ENCODE measurements at regions not wholly inside any gene's neighbourhood (a gene's known extent, or its start where the extent isn't known, plus 50 kb on each side); places are given as distances from the start of the nearest gene placed in this dataset.
A peak's percentile ranks its signal among the peaks of the same experiment; 100 is the strongest.
"Not testable (repeated sequence)": the region's sequence is repeated elsewhere in the genome, so short reads cannot be mapped to it uniquely, and the experiment has no call there.

DNA sequence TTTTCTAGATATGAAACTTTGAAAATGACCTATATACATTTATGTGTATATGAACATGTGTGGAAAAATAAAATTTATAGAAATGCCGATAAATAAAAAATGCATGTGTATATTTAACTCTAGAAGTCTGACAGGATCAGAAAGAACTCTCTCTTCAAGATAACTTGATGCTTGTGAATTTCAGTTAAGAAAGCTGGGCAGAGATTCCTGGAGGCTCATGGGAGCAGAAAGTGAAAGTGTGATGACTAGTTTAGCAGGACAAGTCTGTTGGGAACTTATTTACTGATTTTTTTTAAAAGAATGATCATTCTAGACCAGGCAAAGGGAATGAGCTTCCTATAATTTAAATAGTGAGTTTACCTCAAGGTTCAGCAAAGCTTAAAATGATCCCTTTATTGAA lies 81.5 kb upstream of the KCNAB1 start:
- ChIA-PET POLR2A (no interaction called here), CTCF (interaction anchor here (0.8 kb wide), 1 partner anchor 57 kb away, joined by 3 read pairs; no protein-coding TSS in a partner anchor)
- Histone ChIP-seq H3K27me3 (ENCODE audit: control insufficient read depth, insufficient read depth, low read length) (no peaks in the 10 kb centered on the region), H3K4me3 (ENCODE audit: low read depth, low read length) (no peak overlapping the region), H3K36me3 (ENCODE audit: control insufficient read depth, insufficient read depth, low read length) (no peaks in the 10 kb centered on the region)
- no peak for DNase-seq (ENCODE audit: low read depth)
- TF ChIP-seq, protein P1, sequence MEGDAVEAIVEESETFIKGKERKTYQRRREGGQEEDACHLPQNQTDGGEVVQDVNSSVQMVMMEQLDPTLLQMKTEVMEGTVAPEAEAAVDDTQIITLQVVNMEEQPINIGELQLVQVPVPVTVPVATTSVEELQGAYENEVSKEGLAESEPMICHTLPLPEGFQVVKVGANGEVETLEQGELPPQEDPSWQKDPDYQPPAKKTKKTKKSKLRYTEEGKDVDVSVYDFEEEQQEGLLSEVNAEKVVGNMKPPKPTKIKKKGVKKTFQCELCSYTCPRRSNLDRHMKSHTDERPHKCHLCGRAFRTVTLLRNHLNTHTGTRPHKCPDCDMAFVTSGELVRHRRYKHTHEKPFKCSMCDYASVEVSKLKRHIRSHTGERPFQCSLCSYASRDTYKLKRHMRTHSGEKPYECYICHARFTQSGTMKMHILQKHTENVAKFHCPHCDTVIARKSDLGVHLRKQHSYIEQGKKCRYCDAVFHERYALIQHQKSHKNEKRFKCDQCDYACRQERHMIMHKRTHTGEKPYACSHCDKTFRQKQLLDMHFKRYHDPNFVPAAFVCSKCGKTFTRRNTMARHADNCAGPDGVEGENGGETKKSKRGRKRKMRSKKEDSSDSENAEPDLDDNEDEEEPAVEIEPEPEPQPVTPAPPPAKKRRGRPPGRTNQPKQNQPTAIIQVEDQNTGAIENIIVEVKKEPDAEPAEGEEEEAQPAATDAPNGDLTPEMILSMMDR (IDR thresholded peaks at IDR 0.05; ENCODE audit: insufficient read depth, low read depth, low read length) = no peak

DNA sequence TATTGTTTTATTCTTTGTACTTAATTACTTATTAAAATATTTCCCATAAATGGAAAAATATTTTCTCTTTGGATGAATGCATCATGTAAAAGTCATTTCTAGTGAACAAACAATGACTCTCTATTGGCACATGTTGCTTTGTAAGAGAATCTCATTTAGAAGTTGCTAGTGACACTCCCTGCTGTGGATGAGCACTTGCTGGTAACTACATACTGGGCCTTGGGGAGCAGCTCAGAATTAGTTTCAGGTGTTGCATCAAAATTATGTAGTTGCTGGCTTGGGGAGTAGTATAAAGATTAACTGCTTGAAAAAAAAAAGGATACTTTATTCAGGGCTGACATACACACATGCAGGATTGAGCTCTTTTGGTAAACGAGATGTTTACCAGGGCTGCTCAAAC lies 80.3 kb upstream of the KCNAB1 start:
- TF ChIP-seq, protein P1 (IDR thresholded peaks at IDR 0.05; ENCODE audit: insufficient read depth, low read depth, low read length) = no peak
- CTCF ChIA-PET = interaction anchor here (0.6 kb wide), 1 partner anchor 22 kb away, joined by 5 read pairs; no protein-coding TSS in a partner anchor
- Histone ChIP-seq H3K36me3 (ENCODE audit: control insufficient read depth, insufficient read depth, low read length) (no peaks in the 10 kb centered on the region), H3K4me3 (ENCODE audit: low read depth, low read length) (no peak overlapping the region), H3K27me3 (ENCODE audit: control insufficient read depth, insufficient read depth, low read length) (no peaks in the 10 kb centered on the region)
- POLR2A ChIA-PET = no interaction called here
- no peak for DNase-seq (ENCODE audit: low read depth)

DNA sequence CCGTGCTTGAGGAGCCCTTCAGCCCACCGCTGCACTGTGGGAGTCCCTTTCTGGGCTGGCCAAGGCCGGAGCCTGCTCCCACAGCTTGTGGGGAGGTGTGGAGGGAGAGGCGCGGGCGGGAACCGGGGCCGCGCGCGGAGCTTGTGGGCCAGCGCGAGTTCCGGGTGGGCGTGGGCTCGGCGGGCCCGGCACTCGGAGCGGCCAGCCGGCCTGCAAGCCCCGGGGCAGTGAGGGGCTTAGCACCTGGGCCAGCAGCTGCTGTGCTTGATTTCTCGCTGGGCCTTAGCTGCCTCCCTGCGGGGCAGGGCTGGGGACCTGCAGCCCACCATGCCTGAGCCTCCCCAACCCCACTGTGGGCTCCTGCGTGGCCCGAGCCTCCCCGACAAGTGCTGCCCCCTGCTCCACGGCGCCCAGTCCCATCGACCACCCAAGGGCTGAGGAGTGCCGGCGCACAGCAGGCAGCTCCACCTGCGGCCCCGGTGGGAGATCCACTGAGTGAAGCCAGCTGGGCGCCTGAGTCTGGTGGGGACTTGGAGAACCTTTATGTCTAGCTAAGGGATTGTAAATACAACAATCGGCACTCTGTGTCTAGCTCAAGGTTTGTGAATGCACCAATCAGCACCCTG lies 79.0 kb upstream of the KCNAB1 start:
- H3K27me3 ChIP-seq (ENCODE audit: control insufficient read depth, insufficient read depth, low read length); H3K36me3 ChIP-seq (ENCODE audit: control insufficient read depth, insufficient read depth, low read length); DNase-seq (ENCODE audit: low read depth); POLR2A ChIA-PET; H3K4me3 ChIP-seq (ENCODE audit: low read depth, low read length): not testable (repeated sequence)
- CTCF ChIA-PET = interaction anchor here (1.2 to 2.7 kb wide), 2 partner anchors 8 to 235 kb away, joined by 3 to 12 read pairs; no protein-coding TSS in a partner anchor

DNA sequence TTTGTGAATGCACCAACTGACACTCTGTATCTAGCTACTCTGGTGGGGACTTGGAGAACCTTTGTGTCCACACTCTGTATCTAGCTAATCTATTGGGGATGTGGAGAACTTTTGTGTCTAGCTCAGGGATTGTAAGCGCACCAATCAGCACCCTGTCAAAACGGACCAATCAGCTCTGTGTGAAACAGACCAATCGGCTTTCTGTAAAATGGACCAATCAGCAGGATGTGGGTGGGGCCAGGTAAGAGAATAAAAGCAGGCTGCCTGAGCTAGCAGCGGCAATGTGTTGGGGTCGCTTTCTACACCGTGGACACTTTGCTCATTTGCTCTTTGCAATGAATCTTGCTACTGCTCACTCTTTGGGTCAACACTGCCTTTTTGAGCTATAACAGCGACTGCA lies 78.5 kb upstream of the KCNAB1 start:
- CTCF ChIA-PET = interaction anchor here (1.2 to 2.7 kb wide), 2 partner anchors 9 to 235 kb away, joined by 3 to 12 read pairs; no protein-coding TSS in a partner anchor
- POLR2A ChIA-PET; H3K36me3 ChIP-seq (ENCODE audit: control insufficient read depth, insufficient read depth, low read length); H3K4me3 ChIP-seq (ENCODE audit: low read depth, low read length); H3K27me3 ChIP-seq (ENCODE audit: control insufficient read depth, insufficient read depth, low read length); DNase-seq (ENCODE audit: low read depth): not testable (repeated sequence)

DNA sequence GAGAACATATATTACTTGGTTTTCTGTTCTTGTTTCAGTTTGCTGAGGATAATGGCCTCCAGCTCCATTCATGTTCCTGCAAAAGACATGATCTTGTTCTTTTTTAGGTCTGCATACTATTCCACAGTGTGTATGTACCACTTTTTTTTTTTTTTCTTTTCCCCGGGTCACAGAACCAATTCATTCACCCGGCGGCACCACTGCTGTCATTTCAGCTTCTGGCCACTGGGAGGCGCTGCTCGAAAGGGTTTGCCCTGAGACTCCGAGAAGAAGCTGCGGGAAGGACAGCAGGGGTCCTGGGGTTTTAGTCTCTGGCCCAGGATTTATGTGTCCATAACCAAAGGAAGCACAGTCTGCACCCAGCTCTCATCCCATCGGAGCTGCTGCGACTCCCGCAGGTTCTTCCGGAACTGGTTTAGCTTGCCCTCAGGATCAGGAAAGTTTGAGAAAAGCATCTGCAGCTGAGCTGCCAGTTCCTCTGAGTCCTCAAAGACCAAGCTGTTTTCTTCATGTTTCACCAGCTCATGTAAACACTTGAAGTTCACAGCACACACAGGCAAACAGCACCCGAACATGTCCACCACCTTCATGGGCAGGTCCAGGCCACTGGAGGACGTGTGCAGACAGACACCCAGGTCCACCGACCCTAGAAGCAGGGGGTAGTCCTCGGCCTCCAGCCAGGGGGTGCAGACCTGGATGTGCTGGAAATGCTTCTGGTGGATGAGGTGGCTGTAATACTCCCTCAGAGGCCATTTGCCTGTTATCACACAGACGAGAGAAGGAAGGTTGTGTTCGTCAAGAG lies 76.3 kb upstream of the KCNAB1 start:
- H3K4me3 ChIP-seq (ENCODE audit: low read depth, low read length); H3K36me3 ChIP-seq (ENCODE audit: control insufficient read depth, insufficient read depth, low read length); H3K27me3 ChIP-seq (ENCODE audit: control insufficient read depth, insufficient read depth, low read length); DNase-seq (ENCODE audit: low read depth); POLR2A ChIA-PET: not testable (repeated sequence)
- CTCF ChIA-PET = interaction anchor here (0.6 to 2.7 kb wide), 14 partner anchors 8 to 960 kb away, joined by 3 to 12 read pairs (median 3); partner anchors contain the start of gene C3orf33
- TF ChIP-seq, protein P1 (IDR thresholded peaks at IDR 0.05; ENCODE audit: insufficient read depth, low read depth, low read length) = peak; percentile 64

DNA sequence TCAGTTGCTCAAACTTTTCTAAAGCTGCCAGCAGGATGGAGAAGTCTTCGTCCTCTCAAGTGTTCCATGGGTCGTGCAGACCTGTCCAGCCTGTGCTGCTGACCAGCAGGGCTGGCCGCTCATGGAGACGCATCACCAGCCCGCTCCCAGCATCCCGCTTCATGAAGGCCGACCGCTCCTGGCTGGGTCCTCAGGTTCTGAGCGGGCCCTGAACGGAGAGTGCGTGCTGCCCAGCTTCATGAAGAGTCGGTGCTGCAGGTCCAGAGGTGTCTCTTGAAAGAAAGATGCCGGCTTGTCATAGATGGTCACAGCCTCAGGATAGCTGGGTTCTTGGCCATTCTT lies 75.8 kb upstream of the KCNAB1 start:
- ChIA-PET POLR2A (no interaction called here), CTCF (interaction anchor here (0.7 to 2.1 kb wide), 6 partner anchors 10 to 239 kb away, joined by 3 to 7 read pairs (median 5); partner anchors contain the start of gene C3orf33)
- no peak overlapping the region for H3K4me3 ChIP-seq (ENCODE audit: low read depth, low read length)
- no peaks in the 10 kb centered on the region for H3K27me3 ChIP-seq (ENCODE audit: control insufficient read depth, insufficient read depth, low read length)
- TF ChIP-seq, protein P1 (IDR thresholded peaks at IDR 0.05; ENCODE audit: insufficient read depth, low read depth, low read length) = no peak
- H3K36me3 ChIP-seq (ENCODE audit: control insufficient read depth, insufficient read depth, low read length) = no peaks in the 10 kb centered on the region
- no peak for DNase-seq (ENCODE audit: low read depth)

DNA sequence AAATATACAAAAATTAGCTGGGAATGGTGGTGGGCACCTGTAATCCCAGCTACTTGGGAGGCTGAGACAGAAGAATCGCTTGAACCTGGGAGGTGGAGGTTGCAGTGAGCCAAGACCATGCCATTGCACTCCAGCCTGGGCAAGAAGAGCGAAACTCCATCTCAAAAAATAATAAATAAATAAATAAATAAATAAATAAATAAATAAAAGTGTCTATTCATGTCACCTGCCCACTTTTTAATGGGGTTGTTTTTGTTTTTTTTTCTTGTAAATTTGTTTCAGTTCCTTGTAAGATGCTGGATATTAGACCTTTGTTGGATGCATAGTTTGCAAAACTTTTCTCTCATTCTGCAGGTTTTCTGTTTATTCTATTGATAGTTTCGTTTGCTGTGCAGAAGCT lies 71.9 kb upstream of the KCNAB1 start:
- DNase-seq (ENCODE audit: low read depth); H3K36me3 ChIP-seq (ENCODE audit: control insufficient read depth, insufficient read depth, low read length); CTCF ChIA-PET; POLR2A ChIA-PET; H3K4me3 ChIP-seq (ENCODE audit: low read depth, low read length); H3K27me3 ChIP-seq (ENCODE audit: control insufficient read depth, insufficient read depth, low read length): not testable (repeated sequence)

All from BJ (cell line).